GM13977 (cell line): ENCODE measurements at regions not wholly inside any gene's neighbourhood (a gene's known extent, or its start where the extent isn't known, plus 50 kb on each side); places are given as distances from the start of the nearest gene placed in this dataset.

Source experiments
- DNase-seq: peaks from one replicate; pipeline ENCODE4 v3.0.0; 2012; ENCODE audit warnings: low spot score
- in situ Hi-C: fragments of 300-500 bp; cut with MboI; formaldehyde crosslinking; loops from one replicate; pipeline ENCODE4 v1.12.0; 2022; ENCODE audit warnings: low sequenced_read_pairs, low pct_unique_long_range_greater_than_20kb, mixed read lengths, inconsistent platforms; ENCODE audit not compliant: unreplicated experiment
- TF ChIP-seq, protein P1 (sequence below): IDR thresholded peaks from 2 replicates; pipeline ENCODE4 v1.5.1; 2012; ENCODE audit warnings: mild to moderate bottlenecking, control low read depth; ENCODE audit not compliant: insufficient read depth; ENCODE audit errors: extremely low read depth, missing control alignments

- in situ Hi-C loops: no loop called here
- TF ChIP-seq, protein P1, sequence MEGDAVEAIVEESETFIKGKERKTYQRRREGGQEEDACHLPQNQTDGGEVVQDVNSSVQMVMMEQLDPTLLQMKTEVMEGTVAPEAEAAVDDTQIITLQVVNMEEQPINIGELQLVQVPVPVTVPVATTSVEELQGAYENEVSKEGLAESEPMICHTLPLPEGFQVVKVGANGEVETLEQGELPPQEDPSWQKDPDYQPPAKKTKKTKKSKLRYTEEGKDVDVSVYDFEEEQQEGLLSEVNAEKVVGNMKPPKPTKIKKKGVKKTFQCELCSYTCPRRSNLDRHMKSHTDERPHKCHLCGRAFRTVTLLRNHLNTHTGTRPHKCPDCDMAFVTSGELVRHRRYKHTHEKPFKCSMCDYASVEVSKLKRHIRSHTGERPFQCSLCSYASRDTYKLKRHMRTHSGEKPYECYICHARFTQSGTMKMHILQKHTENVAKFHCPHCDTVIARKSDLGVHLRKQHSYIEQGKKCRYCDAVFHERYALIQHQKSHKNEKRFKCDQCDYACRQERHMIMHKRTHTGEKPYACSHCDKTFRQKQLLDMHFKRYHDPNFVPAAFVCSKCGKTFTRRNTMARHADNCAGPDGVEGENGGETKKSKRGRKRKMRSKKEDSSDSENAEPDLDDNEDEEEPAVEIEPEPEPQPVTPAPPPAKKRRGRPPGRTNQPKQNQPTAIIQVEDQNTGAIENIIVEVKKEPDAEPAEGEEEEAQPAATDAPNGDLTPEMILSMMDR: no peak
- no peak for DNase-seq
Observed at GRCh38 chr21:39097335-39097861, 85.9 kb downstream of the PSMG1 start.

GRCh38 chr21:39096754-39097153, 86.5 kb downstream of the PSMG1 start:
- no peak for DNase-seq
- TF ChIP-seq, protein P1: peak; percentile 24
- in situ Hi-C loops: no loop called here

DNA sequence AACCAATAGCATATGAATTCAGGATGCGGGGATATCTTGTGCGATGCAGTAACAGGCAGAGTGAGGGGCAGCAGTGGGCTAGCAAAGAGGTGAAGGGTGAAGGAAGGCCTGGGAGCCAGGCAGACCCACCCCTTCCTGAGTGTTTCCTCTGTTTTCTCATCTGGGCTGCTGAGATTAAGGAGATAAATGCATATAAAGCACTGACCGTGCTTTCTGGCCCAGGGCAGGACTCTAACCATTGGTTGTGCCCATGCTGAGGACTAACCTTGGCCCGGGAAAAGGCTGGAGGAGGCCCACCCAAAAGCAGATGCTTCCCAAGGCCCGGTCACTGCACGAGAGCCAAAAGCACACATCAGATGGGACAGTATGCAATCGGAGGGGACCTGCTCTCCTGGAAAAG, 87.6 kb downstream of the PSMG1 start:
- TF ChIP-seq, protein P1: no peak
- in situ Hi-C loops: no loop called here
- no peak for DNase-seq

- DNase-seq: no peak
- in situ Hi-C loops: no loop called here
- TF ChIP-seq, protein P1: no peak
Observed at GRCh38 chr21:39094847-39095579, 88.2 kb downstream of the PSMG1 start.

DNA sequence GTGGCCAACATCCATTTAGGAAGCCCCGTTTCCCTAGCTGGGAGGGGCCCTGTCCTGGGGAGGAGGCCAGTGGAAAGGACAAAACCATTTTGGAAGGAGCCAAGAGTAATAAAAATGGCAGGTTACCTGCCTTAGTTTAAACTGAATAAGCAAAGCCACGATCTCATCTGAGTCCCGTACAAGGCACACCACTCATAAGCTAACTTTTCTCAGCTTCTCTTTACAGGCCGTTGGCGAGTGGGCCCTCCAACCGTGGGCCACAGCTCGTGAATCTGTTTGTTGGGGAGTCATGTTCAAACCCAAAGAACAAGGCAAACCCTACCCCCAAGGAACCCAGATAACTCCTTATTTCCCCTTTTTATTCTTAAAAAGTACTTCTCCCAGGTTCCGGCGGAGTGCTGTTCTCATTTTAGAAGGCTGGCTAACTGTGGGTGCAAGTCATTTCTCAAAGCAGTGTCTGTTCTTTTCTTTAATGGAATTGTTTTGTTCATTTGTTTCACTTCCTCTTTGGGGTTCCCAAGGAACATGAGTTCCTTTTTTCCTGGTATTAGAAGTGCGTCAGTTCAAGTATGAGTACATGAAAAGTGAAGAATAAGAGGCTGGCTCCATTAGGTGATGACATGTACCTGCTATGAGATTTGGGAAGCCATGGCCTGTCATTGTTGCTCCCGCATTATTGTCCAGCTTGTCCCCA, 89.0 kb downstream of the PSMG1 start:
- TF ChIP-seq, protein P1: no peak
- DNase-seq: no peak
- in situ Hi-C loops: no loop called here

- TF ChIP-seq, protein P1: no peak
- in situ Hi-C loops: no loop called here
- no peak for DNase-seq
Observed at GRCh38 chr21:39093526-39093925, 89.7 kb downstream of the PSMG1 start.
